ENCODE measurements at regions not wholly inside any gene's neighbourhood (a gene's known extent, or its start where the extent isn't known, plus 50 kb on each side); places are given as distances from the start of the nearest gene placed in this dataset.

- no peak for DNase-seq
Measured at GRCh38 chr6:101326411-101326810, 67.1 kb upstream of the GRIK2 start.

GRCh38 chr6:101341926-101342325, 51.6 kb upstream of the GRIK2 start:
- no peak for DNase-seq

All from stimulated activated CD8-positive, alpha-beta memory T cell treated with anti-CD3 and anti-CD28 coated beads, Interleukin-4, amount 100 ng/mL, for 48 hours (primary cell).